ENCODE measurements at regions not wholly inside any gene's neighbourhood (a gene's known extent, or its start where the extent isn't known, plus 50 kb on each side); places are given as distances from the start of the nearest gene placed in this dataset.

GRCh38 chr2:5493256-5493655, 198.9 kb upstream of the SOX11 start:
- no peak for TF ChIP-seq CTCF (IDR thresholded peaks at IDR 0.05)
- Histone ChIP-seq H3K4me3 (no peak overlapping the region), H3K36me3 (ENCODE audit: low read depth) (no peaks in the 10 kb centered on the region), H3K4me1 (ENCODE audit: low read depth) (no peaks in the 10 kb centered on the region), H3K9me3 (peaks cover 12% of the 10 kb centered on the region)
- ATAC-seq (no peak), DNase-seq (no peak)
- intact Hi-C loops (cut with DNase I, micrococcal nuclease) = no loop called here

GRCh38 chr2:5494212-5494611, 198.0 kb upstream of the SOX11 start:
- Histone ChIP-seq H3K9me3 (peaks cover 17% of the 10 kb centered on the region), H3K4me1 (ENCODE audit: low read depth) (no peaks in the 10 kb centered on the region), H3K4me3 (no peak overlapping the region), H3K36me3 (ENCODE audit: low read depth) (no peaks in the 10 kb centered on the region)
- intact Hi-C loops (cut with DNase I, micrococcal nuclease) = no loop called here
- DNase-seq (no peak), ATAC-seq (no peak)
- no peak for TF ChIP-seq CTCF (IDR thresholded peaks at IDR 0.05)

- TF ChIP-seq CTCF (IDR thresholded peaks at IDR 0.05) = no peak
- intact Hi-C loops (cut with DNase I, micrococcal nuclease) = no loop called here
- ATAC-seq (no peak), DNase-seq (no peak)
- no peak overlapping the region for H3K4me3 ChIP-seq
- no peaks in the 10 kb centered on the region for H3K36me3 ChIP-seq (ENCODE audit: low read depth)
- peaks cover 20% of the 10 kb centered on the region for H3K9me3 ChIP-seq
- H3K4me1 ChIP-seq (ENCODE audit: low read depth) = no peaks in the 10 kb centered on the region
Observed at GRCh38 chr2:5495586-5495985, 196.6 kb upstream of the SOX11 start.

GRCh38 chr2:5497874-5498273, 194.3 kb upstream of the SOX11 start:
- no peaks in the 10 kb centered on the region for H3K4me1 ChIP-seq (ENCODE audit: low read depth)
- DNase-seq (no peak), ATAC-seq (no peak)
- H3K4me3 ChIP-seq = no peak overlapping the region
- intact Hi-C loops (cut with DNase I, micrococcal nuclease) = no loop called here
- peaks cover 20% of the 10 kb centered on the region for H3K9me3 ChIP-seq
- TF ChIP-seq CTCF (IDR thresholded peaks at IDR 0.05) = no peak
- no peaks in the 10 kb centered on the region for H3K36me3 ChIP-seq (ENCODE audit: low read depth)

GRCh38 chr2:5501807-5502206, 190.4 kb upstream of the SOX11 start:
- no peak for DNase-seq
- H3K9me3 ChIP-seq = peaks cover 23% of the 10 kb centered on the region
- ATAC-seq = no peak
- H3K4me3 ChIP-seq = no peak overlapping the region
- no peaks in the 10 kb centered on the region for H3K36me3 ChIP-seq (ENCODE audit: low read depth)
- TF ChIP-seq CTCF (IDR thresholded peaks at IDR 0.05) = no peak
- H3K4me1 ChIP-seq (ENCODE audit: low read depth) = no peaks in the 10 kb centered on the region
- intact Hi-C loops (cut with DNase I, micrococcal nuclease) = no loop called here

GRCh38 chr2:5502385-5502784, 189.8 kb upstream of the SOX11 start:
- Histone ChIP-seq H3K4me1 (ENCODE audit: low read depth) (no peaks in the 10 kb centered on the region), H3K36me3 (ENCODE audit: low read depth) (no peaks in the 10 kb centered on the region), H3K9me3 (peaks cover 25% of the 10 kb centered on the region), H3K4me3 (no peak overlapping the region)
- TF ChIP-seq CTCF (IDR thresholded peaks at IDR 0.05) = no peak
- intact Hi-C loops (cut with DNase I, micrococcal nuclease) = no loop called here
- no peak for ATAC-seq
- no peak for DNase-seq
